ENCODE measurements at regions not wholly inside any gene's neighbourhood (a gene's known extent, or its start where the extent isn't known, plus 50 kb on each side); places are given as distances from the start of the nearest gene placed in this dataset.

DNA sequence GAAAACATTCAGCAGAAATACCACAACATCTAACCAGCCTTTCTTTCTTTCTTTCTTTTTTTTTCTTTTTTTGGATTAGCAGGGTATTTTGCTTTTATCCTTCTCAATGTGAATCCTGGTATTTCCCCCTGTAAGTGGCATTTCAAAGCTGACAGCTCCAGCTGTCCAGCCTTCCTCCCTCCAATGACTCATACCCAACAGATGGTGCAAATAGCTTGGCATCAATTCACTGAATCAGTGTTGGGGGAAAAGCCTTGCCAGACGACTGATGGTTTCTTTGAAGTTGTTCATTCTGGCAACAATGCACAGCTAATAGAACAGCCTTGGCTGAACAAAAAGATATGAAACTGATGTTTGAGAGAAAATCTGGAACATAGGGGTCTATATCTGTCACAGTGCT lies 316.8 kb upstream of the STEAP1 start:
- TF ChIP-seq, protein P1, sequence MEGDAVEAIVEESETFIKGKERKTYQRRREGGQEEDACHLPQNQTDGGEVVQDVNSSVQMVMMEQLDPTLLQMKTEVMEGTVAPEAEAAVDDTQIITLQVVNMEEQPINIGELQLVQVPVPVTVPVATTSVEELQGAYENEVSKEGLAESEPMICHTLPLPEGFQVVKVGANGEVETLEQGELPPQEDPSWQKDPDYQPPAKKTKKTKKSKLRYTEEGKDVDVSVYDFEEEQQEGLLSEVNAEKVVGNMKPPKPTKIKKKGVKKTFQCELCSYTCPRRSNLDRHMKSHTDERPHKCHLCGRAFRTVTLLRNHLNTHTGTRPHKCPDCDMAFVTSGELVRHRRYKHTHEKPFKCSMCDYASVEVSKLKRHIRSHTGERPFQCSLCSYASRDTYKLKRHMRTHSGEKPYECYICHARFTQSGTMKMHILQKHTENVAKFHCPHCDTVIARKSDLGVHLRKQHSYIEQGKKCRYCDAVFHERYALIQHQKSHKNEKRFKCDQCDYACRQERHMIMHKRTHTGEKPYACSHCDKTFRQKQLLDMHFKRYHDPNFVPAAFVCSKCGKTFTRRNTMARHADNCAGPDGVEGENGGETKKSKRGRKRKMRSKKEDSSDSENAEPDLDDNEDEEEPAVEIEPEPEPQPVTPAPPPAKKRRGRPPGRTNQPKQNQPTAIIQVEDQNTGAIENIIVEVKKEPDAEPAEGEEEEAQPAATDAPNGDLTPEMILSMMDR (conservative IDR thresholded peaks at IDR 0.05): no peak
- TF ChIP-seq ZFX (IDR thresholded peaks at IDR 0.05): no peak
